ENCODE measurements at regions not wholly inside any gene's neighbourhood (a gene's known extent, or its start where the extent isn't known, plus 50 kb on each side); places are given as distances from the start of the nearest gene placed in this dataset.

- 63% methylated on average over 7 of the region's 8 CpGs for WGBS (ENCODE audit: insufficient coverage, low coverage, low lambda C conversion rate, missing lambda C conversion rate)
- DNase-seq: no peak
- Histone ChIP-seq H3K4me1 (no peaks in the 10 kb centered on the region), H3K27me3 (no peaks in the 10 kb centered on the region), H3K27ac (no peak overlapping the region), H3K4me3 (no peak overlapping the region), H3K9me3 (no peaks in the 10 kb centered on the region), H3K36me3 (no peaks in the 10 kb centered on the region)
- no peak for ATAC-seq
- TF ChIP-seq CTCF (IDR thresholded peaks at IDR 0.05) (no peak), POLR2A (IDR thresholded peaks at IDR 0.05) (no peak)
- intact Hi-C loops (cut with DNase I): loop anchor here in 1 of 2 donors (10.0 kb wide), 1 partner anchor 260 kb away; no protein-coding TSS in a partner anchor
These were observed 153.9 kb upstream of the EGLN3 start for GRCh38 chr14:34104489-34105397.

GRCh38 chr14:34103176-34103575, 152.3 kb upstream of the EGLN3 start:
- ATAC-seq: no peak
- DNase-seq: no peak
- no peaks in the 10 kb centered on the region for H3K4me1 ChIP-seq
- no peaks in the 10 kb centered on the region for H3K27me3 ChIP-seq
- 39% methylated on average over 4 of the region's 4 CpGs for WGBS (ENCODE audit: insufficient coverage, low coverage, low lambda C conversion rate, missing lambda C conversion rate)
- H3K36me3 ChIP-seq: no peaks in the 10 kb centered on the region
- H3K27ac ChIP-seq: no peak overlapping the region
- intact Hi-C loops (cut with DNase I): loop anchor here in 1 of 2 donors (10.0 kb wide), 1 partner anchor 258 kb away; no protein-coding TSS in a partner anchor
- TF ChIP-seq CTCF (IDR thresholded peaks at IDR 0.05) (no peak), POLR2A (IDR thresholded peaks at IDR 0.05) (no peak)
- no peak overlapping the region for H3K4me3 ChIP-seq
- no peaks in the 10 kb centered on the region for H3K9me3 ChIP-seq

- H3K4me1 ChIP-seq: no peaks in the 10 kb centered on the region
- no peaks in the 10 kb centered on the region for H3K27me3 ChIP-seq
- H3K27ac ChIP-seq: no peak overlapping the region
- no peak overlapping the region for H3K4me3 ChIP-seq
- no peak for ATAC-seq
- intact Hi-C loops (cut with DNase I): loop anchor here in 1 of 2 donors (10.0 kb wide), 1 partner anchor 255 kb away; no protein-coding TSS in a partner anchor
- DNase-seq: no peak
- WGBS (ENCODE audit: insufficient coverage, low coverage, low lambda C conversion rate, missing lambda C conversion rate): 86% methylated on average over 2 of the region's 5 CpGs
- no peaks in the 10 kb centered on the region for H3K9me3 ChIP-seq
- TF ChIP-seq CTCF (IDR thresholded peaks at IDR 0.05) (no peak), POLR2A (IDR thresholded peaks at IDR 0.05) (no peak)
- no peaks in the 10 kb centered on the region for H3K36me3 ChIP-seq
These were observed 148.8 kb upstream of the EGLN3 start for GRCh38 chr14:34099635-34100034.

- intact Hi-C loops (cut with DNase I): no loop called here
- H3K27ac ChIP-seq: no peak overlapping the region
- no peak overlapping the region for H3K4me3 ChIP-seq
- no peaks in the 10 kb centered on the region for H3K9me3 ChIP-seq
- no peak for ATAC-seq
- DNase-seq: no peak
- TF ChIP-seq CTCF (IDR thresholded peaks at IDR 0.05): no peak
- no peak for TF ChIP-seq POLR2A (IDR thresholded peaks at IDR 0.05)
- no peaks in the 10 kb centered on the region for H3K4me1 ChIP-seq
- H3K36me3 ChIP-seq: no peaks in the 10 kb centered on the region
- H3K27me3 ChIP-seq: no peaks in the 10 kb centered on the region
These were observed 148.1 kb upstream of the EGLN3 start for GRCh38 chr14:34098985-34099349.

Measured in right lobe of liver (tissue), 6 donors.